HepG2 (cell line): ENCODE measurements at regions not wholly inside any gene's neighbourhood (a gene's known extent, or its start where the extent isn't known, plus 50 kb on each side); places are given as distances from the start of the nearest gene placed in this dataset.

Experiments
- KDM5B ChIP-seq: sonication (generic); formaldehyde crosslinking; IDR thresholded peaks from 2 replicates; pipeline ENCODE4 v1.4.0; 2020; ENCODE audit warnings: missing genetic modification reagents, mild to moderate bottlenecking, borderline replicate concordance
- MAFG ChIP-seq: sonication (generic); formaldehyde crosslinking; IDR thresholded peaks from 2 replicates; pipeline ENCODE4 v1.5.1; 2020; ENCODE audit warnings: mild to moderate bottlenecking, missing genetic modification reagents
- NFIB ChIP-seq: sonication (generic); formaldehyde crosslinking; IDR thresholded peaks from 2 replicates; pipeline ENCODE4 v1.9.0; 2021; ENCODE audit warnings: missing genetic modification reagents, mild to moderate bottlenecking, borderline replicate concordance
- RARG ChIP-seq: sonication (generic); formaldehyde crosslinking; IDR thresholded peaks from 2 replicates; pipeline ENCODE4 v1.4.0; 2020; ENCODE audit warnings: low read depth, mild to moderate bottlenecking, missing genetic modification reagents
- REST ChIP-seq, 2 experiments: IDR thresholded peaks; 2 replicates each; pipeline ENCODE4 v1.6.1; 2011 to 2012; ENCODE audit warnings: low read length in 2 of 2, borderline replicate concordance in 1 of 2, low read depth in 1 of 2, mild to moderate bottlenecking in 1 of 2, moderate library complexity in 1 of 2
- ZBTB21 ChIP-seq: sonication (generic); formaldehyde crosslinking; IDR thresholded peaks from 2 replicates; pipeline ENCODE4 v1.4.0; 2020; ENCODE audit warnings: missing genetic modification reagents
- ZFP36L2 ChIP-seq: sonication (generic); formaldehyde crosslinking; IDR thresholded peaks from 2 replicates; pipeline ENCODE4 v1.4.0; 2020; ENCODE audit warnings: missing genetic modification reagents
- ZNF230 ChIP-seq: sonication (generic); formaldehyde crosslinking; IDR thresholded peaks from 2 replicates; pipeline ENCODE4 v1.4.0; 2020; ENCODE audit warnings: mild to moderate bottlenecking, missing genetic modification reagents
- ZNF260 ChIP-seq: sonication (generic); formaldehyde crosslinking; IDR thresholded peaks from 2 replicates; pipeline ENCODE4 v1.4.0; 2020; ENCODE audit warnings: missing genetic modification reagents, low read depth, mild to moderate bottlenecking, borderline replicate concordance
- ZNF3 ChIP-seq: IDR thresholded peaks from 2 replicates; pipeline ENCODE4 v1.7.0; 2017; ENCODE audit warnings: inconsistent platforms
- ZNF33B ChIP-seq: sonication (generic); formaldehyde crosslinking; IDR thresholded peaks from 2 replicates; pipeline ENCODE4 v1.5.1; 2020; ENCODE audit warnings: mild to moderate bottlenecking, missing genetic modification reagents
- ZNF558 ChIP-seq: sonication (generic); formaldehyde crosslinking; IDR thresholded peaks from 2 replicates; pipeline ENCODE4 v1.9.0; 2022; ENCODE audit warnings: mild to moderate bottlenecking, missing genetic modification reagents, borderline replicate concordance
- ZNF569 ChIP-seq: sonication (generic); formaldehyde crosslinking; IDR thresholded peaks from 2 replicates; pipeline ENCODE4 v1.5.0; 2020; ENCODE audit warnings: mild to moderate bottlenecking, missing genetic modification reagents, moderate library complexity, borderline replicate concordance
- ZNF687 ChIP-seq: sonication (generic); formaldehyde crosslinking; IDR thresholded peaks from 2 replicates; pipeline ENCODE4 v1.5.1; 2020; ENCODE audit warnings: mild to moderate bottlenecking, missing genetic modification reagents, moderate library complexity
- ZNF724P ChIP-seq: sonication (generic); formaldehyde crosslinking; IDR thresholded peaks from 2 replicates; pipeline ENCODE4 v1.8.0; 2022; ENCODE audit warnings: missing genetic modification reagents, borderline replicate concordance
- ZNF75D ChIP-seq: sonication (generic); formaldehyde crosslinking; IDR thresholded peaks from 2 replicates; pipeline ENCODE4 v1.8.1; 2023; ENCODE audit warnings: missing genetic modification reagents, mild to moderate bottlenecking, borderline replicate concordance
- TF ChIP-seq, protein P1 (sequence below): sonication (generic); formaldehyde crosslinking; IDR thresholded peaks from 2 replicates; pipeline ENCODE4 v1.4.0; 2020; ENCODE audit warnings: missing genetic modification reagents
- TF ChIP-seq, protein P2 (sequence below): sonication (generic); formaldehyde crosslinking; IDR thresholded peaks from 2 replicates; pipeline ENCODE4 v1.4.0; 2020; ENCODE audit warnings: missing genetic modification reagents

DNA sequence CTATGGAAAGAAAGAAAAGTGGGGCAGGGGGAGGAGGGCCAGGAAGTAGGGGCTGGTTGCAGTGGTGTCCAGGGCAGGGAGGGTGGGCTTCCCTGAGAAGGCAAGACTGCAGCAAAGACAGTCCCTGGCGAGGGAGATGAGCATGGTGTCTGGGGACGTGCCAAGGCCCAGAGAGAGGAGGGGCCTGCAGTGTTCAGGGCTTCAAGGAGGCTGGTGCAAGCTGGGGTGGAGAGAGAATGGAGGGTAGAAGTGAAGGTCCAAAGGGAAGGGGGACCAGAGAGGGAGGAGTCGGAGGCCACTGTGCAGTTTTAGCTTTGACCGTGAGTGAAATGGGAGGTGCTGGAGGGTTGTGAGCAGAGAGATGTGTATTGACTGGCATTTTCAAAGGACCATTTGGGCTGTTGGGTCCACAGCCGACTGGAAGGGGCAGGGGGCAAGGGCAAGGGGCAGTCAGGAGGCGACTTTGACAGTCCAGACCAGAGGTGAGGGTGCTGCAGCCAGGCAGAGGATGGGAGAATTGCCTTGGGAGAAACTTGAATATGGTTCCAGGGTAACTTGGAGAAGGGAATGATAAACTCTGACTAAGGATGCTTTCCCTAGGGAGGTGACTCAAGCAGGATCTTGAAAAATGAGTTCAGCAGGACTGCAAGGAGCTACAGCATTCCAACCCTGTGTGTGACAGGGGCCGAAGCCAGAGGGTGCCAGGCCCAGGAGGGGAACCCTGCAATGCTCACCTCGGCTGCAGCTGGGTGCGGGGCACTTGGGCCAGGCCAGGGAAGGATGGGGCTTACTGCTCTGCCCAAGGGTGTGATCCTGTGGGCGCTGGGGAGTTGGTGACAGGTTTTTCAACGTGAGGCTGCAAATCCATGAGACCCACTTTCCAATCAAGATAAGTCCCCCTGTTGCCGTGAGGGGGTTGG lies 177.1 kb upstream of the HAAO start (continued):
- TF ChIP-seq ZNF687 (CRISPR knock-in tag): peak; percentile 37; the same call in 1 of the 2 replicates
- TF ChIP-seq ZNF33B (CRISPR knock-in tag): 0 out of 2 replicates have a peak, but pooled peaks have one; percentile 21
- TF ChIP-seq ZNF230: 0 out of 2 replicates have a peak, but pooled peaks have one; percentile 47
- no peak for TF ChIP-seq MAFG (CRISPR knock-in tag)
- no peak for TF ChIP-seq ZNF558 (CRISPR knock-in tag)
- TF ChIP-seq ZFP36L2 (CRISPR knock-in tag): no peak
- no peak for TF ChIP-seq ZNF75D (CRISPR knock-in tag)
- no peak for TF ChIP-seq NFIB (CRISPR knock-in tag)
- peak; percentile 29; the same call in 1 of the 2 replicates for TF ChIP-seq KDM5B (CRISPR knock-in tag)
- no peak for TF ChIP-seq ZBTB21 (CRISPR knock-in tag)
- no peak for TF ChIP-seq RARG (CRISPR knock-in tag)
- no peak for TF ChIP-seq ZNF569 (CRISPR knock-in tag)
- TF ChIP-seq REST (IDR thresholded peaks at IDR 0.05; ENCODE audit: borderline replicate concordance in 1 of 2, low read depth in 1 of 2, low read length in 2 of 2): no peak
- TF ChIP-seq ZNF260 (CRISPR knock-in tag): no peak
- TF ChIP-seq, protein P1, sequence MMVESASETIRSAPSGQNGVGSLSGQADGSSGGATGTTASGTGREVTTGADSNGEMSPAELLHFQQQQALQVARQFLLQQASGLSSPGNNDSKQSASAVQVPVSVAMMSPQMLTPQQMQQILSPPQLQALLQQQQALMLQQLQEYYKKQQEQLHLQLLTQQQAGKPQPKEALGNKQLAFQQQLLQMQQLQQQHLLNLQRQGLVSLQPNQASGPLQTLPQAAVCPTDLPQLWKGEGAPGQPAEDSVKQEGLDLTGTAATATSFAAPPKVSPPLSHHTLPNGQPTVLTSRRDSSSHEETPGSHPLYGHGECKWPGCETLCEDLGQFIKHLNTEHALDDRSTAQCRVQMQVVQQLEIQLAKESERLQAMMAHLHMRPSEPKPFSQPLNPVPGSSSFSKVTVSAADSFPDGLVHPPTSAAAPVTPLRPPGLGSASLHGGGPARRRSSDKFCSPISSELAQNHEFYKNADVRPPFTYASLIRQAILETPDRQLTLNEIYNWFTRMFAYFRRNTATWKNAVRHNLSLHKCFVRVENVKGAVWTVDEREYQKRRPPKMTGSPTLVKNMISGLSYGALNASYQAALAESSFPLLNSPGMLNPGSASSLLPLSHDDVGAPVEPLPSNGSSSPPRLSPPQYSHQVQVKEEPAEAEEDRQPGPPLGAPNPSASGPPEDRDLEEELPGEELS: no peak
- TF ChIP-seq ZNF3 (CRISPR knock-in tag): no peak
- TF ChIP-seq ZNF724P: no peak
- TF ChIP-seq, protein P2, sequence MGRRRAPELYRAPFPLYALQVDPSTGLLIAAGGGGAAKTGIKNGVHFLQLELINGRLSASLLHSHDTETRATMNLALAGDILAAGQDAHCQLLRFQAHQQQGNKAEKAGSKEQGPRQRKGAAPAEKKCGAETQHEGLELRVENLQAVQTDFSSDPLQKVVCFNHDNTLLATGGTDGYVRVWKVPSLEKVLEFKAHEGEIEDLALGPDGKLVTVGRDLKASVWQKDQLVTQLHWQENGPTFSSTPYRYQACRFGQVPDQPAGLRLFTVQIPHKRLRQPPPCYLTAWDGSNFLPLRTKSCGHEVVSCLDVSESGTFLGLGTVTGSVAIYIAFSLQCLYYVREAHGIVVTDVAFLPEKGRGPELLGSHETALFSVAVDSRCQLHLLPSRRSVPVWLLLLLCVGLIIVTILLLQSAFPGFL (CRISPR knock-in tag): no peak
